Stimulated activated CD4-positive, alpha-beta T cell treated with anti-CD3 and anti-CD28 coated beads, Interleukin-1b, Interleukin-23, amount 100 ng/mL, for 1 hour (primary cell): ENCODE measurements at regions not wholly inside any gene's neighbourhood (a gene's known extent, or its start where the extent isn't known, plus 50 kb on each side); places are given as distances from the start of the nearest gene placed in this dataset.

Experiments
- DNase-seq, 2 donors: peaks; one replicate each; pipeline ENCODE4 v3.0.0-alpha.2; 2020; ENCODE audit warnings: low read depth in 2 of 2

GRCh38 chr11:112780351-112781087 lies 180.7 kb upstream of the NCAM1 start:
- DNase-seq = no peak

GRCh38 chr11:112783945-112784322 lies 177.3 kb upstream of the NCAM1 start:
- no peak for DNase-seq

GRCh38 chr11:112784323-112785073 lies 176.7 kb upstream of the NCAM1 start:
- DNase-seq = no peak

- DNase-seq = no peak
These were observed 176.1 kb upstream of the NCAM1 start for GRCh38 chr11:112785149-112785548.

GRCh38 chr11:112785719-112786118 lies 175.5 kb upstream of the NCAM1 start:
- no peak for DNase-seq

GRCh38 chr11:112786196-112786595 lies 175.0 kb upstream of the NCAM1 start:
- DNase-seq = no peak

GRCh38 chr11:112786886-112787530 lies 174.2 kb upstream of the NCAM1 start:
- DNase-seq = no peak

GRCh38 chr11:112789481-112789880 lies 171.7 kb upstream of the NCAM1 start:
- DNase-seq = no peak

GRCh38 chr11:112790286-112790685 lies 170.9 kb upstream of the NCAM1 start:
- DNase-seq = no peak

GRCh38 chr11:112792070-112792469 lies 169.2 kb upstream of the NCAM1 start:
- no peak for DNase-seq

- DNase-seq = no peak
These were observed 167.8 kb upstream of the NCAM1 start for GRCh38 chr11:112793416-112793815.

GRCh38 chr11:112794331-112794846 lies 166.8 kb upstream of the NCAM1 start:
- DNase-seq = no peak

- DNase-seq = no peak
These were observed 165.9 kb upstream of the NCAM1 start for GRCh38 chr11:112795142-112795815.

- DNase-seq = no peak
These were observed 165.1 kb upstream of the NCAM1 start for GRCh38 chr11:112795911-112796649.

GRCh38 chr11:112797092-112797491 lies 164.1 kb upstream of the NCAM1 start:
- DNase-seq = no peak

GRCh38 chr11:112797648-112798293 lies 163.4 kb upstream of the NCAM1 start:
- DNase-seq = no peak

- DNase-seq = no peak
These were observed 160.0 kb upstream of the NCAM1 start for GRCh38 chr11:112801025-112801816.

- no peak for DNase-seq
These were observed 159.5 kb upstream of the NCAM1 start for GRCh38 chr11:112801817-112802088.

- DNase-seq = no peak
These were observed 155.6 kb upstream of the NCAM1 start for GRCh38 chr11:112805658-112806057.

GRCh38 chr11:112806256-112806655 lies 155.0 kb upstream of the NCAM1 start:
- DNase-seq = no peak
